ENCODE measurements at regions not wholly inside any gene's neighbourhood (a gene's known extent, or its start where the extent isn't known, plus 50 kb on each side); places are given as distances from the start of the nearest gene placed in this dataset.

GRCh38 chr2:158009399-158009798 is 92.3 kb upstream of the UPP2 start:
- intact Hi-C loops (cut with micrococcal nuclease), result no loop called here

DNA sequence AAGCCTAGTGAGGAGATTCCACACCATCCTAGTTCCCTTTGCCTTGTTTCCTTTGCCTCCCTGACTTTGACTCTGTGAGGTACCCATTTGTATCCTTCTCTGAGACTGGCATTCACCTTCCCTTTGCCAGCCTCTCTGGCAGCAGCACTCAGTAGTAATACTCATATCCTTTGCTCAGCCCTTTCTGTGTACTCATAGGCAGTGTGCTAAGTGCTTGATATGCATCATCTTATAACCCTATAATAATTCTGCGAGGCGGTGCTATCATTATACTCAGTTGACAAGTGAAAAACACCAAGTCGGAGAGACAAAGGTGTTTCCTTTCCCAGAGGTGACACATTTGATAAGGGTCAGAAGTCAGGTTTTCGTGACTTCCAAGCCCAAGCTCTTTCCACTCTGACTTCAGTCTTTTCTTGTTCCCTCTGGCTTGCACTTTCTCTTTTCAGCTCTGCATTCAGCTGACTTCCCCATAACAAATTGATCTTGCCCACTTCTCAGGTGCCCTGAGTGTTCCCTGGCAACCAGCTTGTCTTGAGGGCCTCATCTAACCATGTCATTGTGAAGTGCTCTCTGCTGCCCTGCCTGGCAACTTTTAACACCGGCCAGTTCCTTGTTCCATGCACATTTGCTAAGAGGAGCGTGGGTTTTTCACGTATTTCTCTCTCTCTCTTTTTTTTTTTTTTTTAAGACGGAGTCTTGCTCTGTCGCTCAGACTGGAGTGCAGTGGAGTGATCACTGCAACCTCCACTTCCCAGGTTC is 94.5 kb upstream of the UPP2 start:
- intact Hi-C loops (cut with micrococcal nuclease), result no loop called here

GRCh38 chr2:158004126-158004764 is 97.4 kb upstream of the UPP2 start:
- intact Hi-C loops (cut with micrococcal nuclease), result no loop called here

- intact Hi-C loops (cut with micrococcal nuclease), result no loop called here
These were observed 99.6 kb upstream of the UPP2 start for GRCh38 chr2:158002079-158002478.

DNA sequence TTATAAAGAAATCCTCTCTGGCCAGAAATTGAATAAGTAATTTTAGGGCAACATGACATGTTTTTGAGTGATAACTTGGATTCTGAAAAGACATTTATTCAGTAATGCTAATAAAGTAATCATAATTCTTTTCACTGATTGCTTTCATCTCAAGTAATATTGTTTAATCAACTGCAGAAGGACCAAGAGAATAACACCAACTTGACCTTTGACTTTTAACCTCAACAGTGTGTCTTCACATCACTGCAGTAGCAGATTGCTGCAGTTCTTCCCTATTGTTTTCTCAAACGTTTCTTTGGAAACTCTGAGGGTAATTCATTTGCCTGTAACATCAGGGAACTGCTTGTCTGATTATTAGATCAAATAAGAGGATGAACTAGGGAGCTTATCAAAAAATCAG is 104.9 kb upstream of the UPP2 start:
- intact Hi-C loops (cut with micrococcal nuclease), result no loop called here

- intact Hi-C loops (cut with micrococcal nuclease), result no loop called here
These were observed 106.6 kb upstream of the UPP2 start for GRCh38 chr2:157995117-157995516.

- intact Hi-C loops (cut with micrococcal nuclease), result no loop called here
These were observed 109.7 kb upstream of the UPP2 start for GRCh38 chr2:157991932-157992331.

DNA sequence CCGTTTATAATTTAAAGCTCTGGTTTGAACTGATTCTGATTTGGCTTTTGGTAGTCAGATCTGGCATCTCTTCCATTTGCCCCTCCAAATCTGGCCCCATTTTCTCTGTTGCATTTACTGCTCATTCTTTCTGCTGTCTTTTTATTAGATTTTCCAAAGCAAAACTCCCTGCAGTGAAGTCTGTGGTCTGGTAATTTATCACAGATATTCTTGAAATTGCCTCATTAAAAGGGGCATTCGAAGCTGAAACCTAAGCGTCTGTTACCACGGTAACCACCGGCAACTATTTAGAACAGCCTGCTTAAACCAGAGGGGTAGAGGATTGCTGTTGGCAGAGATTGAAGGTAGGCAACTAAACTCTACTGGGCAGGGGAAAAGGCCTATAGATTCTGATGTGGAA is 111.5 kb upstream of the UPP2 start:
- intact Hi-C loops (cut with micrococcal nuclease), result no loop called here

- intact Hi-C loops (cut with micrococcal nuclease), result no loop called here
These were observed 112.4 kb upstream of the UPP2 start for GRCh38 chr2:157989227-157989626.

DNA sequence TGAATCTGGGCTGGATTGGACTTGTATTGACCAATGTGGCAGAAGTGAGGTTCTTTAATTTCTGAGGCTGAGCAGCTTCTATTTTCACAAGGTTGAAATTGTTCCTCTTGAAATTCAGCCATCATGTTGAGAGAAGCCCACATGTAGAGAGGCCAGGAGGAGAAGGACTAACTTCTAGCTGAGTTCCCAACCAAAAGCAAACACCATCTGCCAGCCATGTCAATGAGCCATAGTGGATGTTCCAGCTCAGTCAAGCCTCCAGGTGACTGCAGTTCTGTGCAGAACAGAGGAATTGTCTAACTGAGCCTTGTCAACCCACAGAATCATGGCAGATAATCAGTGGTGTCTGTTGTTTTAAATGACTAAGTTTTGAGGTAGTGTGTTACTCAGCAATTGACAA is 110.6 kb upstream of the ACVR1 start:
- intact Hi-C loops (cut with micrococcal nuclease), result no loop called here

GRCh38 chr2:157984866-157985265 is 108.7 kb upstream of the ACVR1 start:
- intact Hi-C loops (cut with micrococcal nuclease), result no loop called here

GRCh38 chr2:157980020-157980419 is 103.9 kb upstream of the ACVR1 start:
- intact Hi-C loops (cut with micrococcal nuclease), result no loop called here

DNA sequence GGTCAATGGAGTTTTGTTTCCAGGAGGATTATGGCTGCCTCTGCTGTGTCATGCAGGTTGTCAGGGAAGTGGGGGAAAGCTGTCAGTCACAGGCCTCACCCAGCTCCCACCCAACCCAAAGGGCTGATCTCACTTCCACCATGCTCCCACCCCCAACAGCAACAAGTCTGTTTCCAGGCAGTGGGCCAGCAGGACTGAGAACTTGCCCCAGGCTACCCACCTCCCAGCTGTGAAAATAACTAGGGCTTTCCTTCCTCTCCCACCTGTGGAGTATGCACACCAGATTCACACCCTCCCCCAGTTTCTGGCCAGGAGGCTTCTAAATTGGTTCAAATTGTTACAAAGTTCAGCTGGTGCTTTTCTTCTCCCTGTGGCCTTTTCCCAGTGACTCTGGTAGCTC is 95.6 kb upstream of the ACVR1 start:
- intact Hi-C loops (cut with micrococcal nuclease), result no loop called here

DNA sequence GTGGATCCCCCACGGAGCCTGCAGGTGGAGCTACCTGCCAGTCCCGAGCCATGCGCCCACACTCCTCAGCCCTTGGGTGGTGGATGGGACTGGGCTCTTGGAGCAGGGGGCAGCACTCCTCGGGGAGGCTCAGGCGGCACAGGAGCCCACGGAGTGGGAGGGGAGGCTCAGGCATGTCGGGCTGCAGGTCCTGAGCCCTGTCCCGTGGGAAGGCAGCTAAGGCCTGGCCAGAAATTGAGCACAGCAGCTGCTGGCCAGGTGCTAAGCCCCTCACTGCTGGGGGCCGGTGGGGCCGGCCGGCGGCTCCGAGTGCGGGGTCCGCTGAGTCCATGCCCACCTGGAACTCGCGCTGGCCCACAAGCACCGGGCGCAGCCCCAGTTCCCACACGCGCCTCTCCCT is 91.7 kb upstream of the ACVR1 start:
- intact Hi-C loops (cut with micrococcal nuclease), result no loop called here

GRCh38 chr2:157959249-157959648 is 83.1 kb upstream of the ACVR1 start:
- intact Hi-C loops (cut with micrococcal nuclease), result no loop called here

GRCh38 chr2:157957596-157957995 is 81.5 kb upstream of the ACVR1 start:
- intact Hi-C loops (cut with micrococcal nuclease), result no loop called here

DNA sequence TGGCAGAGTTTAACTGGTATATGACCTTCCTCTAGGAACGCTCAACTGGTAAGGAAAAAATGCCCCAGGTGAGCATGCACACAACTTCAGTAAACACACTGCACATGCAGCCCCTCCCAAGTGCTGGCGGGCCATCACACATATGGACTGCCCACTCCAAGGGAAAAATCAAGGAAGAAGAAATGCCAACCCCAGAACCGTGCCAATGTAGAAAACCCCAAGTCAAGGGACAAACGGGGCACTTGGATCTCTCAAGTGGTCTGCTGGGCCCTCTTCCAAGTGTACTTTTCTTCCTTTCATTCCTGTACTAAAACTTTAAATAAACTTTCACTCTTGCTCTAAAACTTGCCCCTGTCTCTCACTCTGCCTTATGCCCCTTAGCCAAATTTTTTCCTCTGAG is 76.4 kb upstream of the ACVR1 start:
- intact Hi-C loops (cut with micrococcal nuclease), result no loop called here

- intact Hi-C loops (cut with micrococcal nuclease), result no loop called here
These were observed 72.7 kb upstream of the ACVR1 start for GRCh38 chr2:157948856-157949255.

DNA sequence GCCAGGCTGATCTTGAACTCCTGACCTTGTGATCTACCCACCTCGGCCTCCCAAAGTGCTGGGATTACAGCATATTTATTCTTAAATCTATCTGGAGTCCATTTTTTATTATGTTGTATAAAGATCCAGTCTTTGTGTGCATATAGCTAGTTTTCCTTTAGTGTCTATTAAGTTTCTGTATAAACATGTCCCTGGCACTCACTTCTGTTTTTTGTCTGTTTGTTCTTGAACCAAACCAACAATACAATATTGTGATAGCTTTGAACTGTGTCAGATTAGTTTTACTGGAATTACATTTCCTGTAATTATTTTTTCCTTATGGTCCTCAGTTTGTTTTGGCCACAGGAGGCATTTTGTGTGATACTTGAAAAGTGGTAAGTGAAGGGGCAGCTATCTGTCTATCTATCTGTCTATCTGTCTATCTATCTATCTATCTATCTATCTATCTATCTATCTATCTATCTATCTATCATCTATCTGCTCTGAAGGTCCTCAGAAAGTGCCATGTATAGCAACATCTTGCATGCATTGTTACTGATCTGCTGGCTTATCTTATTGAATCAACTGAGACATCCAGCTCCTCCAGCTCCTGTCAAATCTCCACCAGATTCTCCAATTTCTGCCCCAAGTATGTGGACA is 70.9 kb upstream of the ACVR1 start:
- intact Hi-C loops (cut with micrococcal nuclease), result no loop called here

DNA sequence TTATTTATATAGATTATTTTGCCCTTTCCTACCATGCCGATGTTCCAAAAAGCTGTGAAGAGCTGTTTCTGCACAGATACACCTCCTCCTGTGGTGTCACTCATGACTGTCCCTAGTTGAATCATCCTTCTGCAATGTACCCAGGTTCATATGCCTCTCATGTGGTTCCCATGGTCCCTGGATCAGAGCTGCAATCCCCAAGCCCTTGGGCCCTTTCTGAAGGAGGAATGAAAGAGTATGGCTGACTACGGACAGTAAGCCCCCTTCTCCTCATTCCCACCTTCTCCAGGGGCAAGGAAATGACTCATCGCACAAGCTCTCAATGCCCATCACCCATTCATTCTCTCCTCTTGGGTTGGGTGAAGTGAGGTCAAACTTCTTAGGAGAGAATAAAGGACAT is 63.9 kb upstream of the ACVR1 start:
- intact Hi-C loops (cut with micrococcal nuclease), result no loop called here

DNA sequence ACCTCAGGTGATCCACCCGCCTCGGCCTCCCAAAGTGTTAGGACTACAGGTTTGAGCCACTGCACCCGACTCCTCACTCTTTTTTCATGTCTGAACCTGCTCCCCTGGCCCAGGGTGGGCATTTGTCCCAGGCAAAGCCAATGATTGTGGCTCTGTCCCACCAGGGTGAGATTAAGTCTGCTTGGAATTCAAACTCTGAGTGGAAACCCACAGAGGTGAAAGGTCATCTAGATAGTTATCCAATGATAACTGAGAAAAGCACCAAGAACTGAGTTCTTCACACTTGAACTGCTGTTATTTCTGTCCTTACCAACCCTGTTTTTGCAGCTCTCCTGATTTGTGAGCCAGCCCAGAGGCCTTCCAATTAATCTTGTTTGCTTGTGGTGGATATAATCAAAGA is 62.4 kb upstream of the ACVR1 start:
- intact Hi-C loops (cut with micrococcal nuclease), result no loop called here

GRCh38 chr2:157936406-157936805 is 60.3 kb upstream of the ACVR1 start:
- intact Hi-C loops (cut with micrococcal nuclease), result no loop called here

- intact Hi-C loops (cut with micrococcal nuclease), result no loop called here
These were observed 59.3 kb upstream of the ACVR1 start for GRCh38 chr2:157935378-157935906.

Measured in T-helper 1 cell treated with Interleukin-12 subunit alpha and Interleukin-12 subunit beta and Interleukin-4 antibody, amounts not matched to agents 30 ng/mL and 1 ng/mL, for 36 hours (primary cell).